ENCODE measurements at regions not wholly inside any gene's neighbourhood (a gene's known extent, or its start where the extent isn't known, plus 50 kb on each side); places are given as distances from the start of the nearest gene placed in this dataset.

GRCh38 chr15:66882251-66883020 is 180.4 kb downstream of the SMAD6 start:
- Histone ChIP-seq H3K4me3 (ENCODE audit: insufficient read depth in 1 of 2, low read depth in 1 of 2, low read length in 2 of 2) (no peak overlapping the region), H3K27ac (ENCODE audit: low read length, poor library complexity, severe bottlenecking) (peak overlapping the region; percentile 91), H2BK5ac (ENCODE audit: low read depth, low read length, poor library complexity, severe bottlenecking) (peak overlapping the region; percentile 21), H3K23ac (ENCODE audit: low read length in 2 of 2) (no peak overlapping the region), H2AFZ (ENCODE audit: low read depth, low read length) (no peak overlapping the region), H3K4ac (ENCODE audit: low read depth in 1 of 2, low read length in 2 of 2) (peak overlapping the region in 1 of 2 experiments; percentile 47), H3K9me3 (ENCODE audit: control insufficient read depth, low read length) (no peaks in the 10 kb centered on the region), H3K4me2 (ENCODE audit: low read length, poor library complexity, severe bottlenecking) (no peak overlapping the region), H3K79me1 (replicated peaks; ENCODE audit: low read length, poor library complexity, severe bottlenecking) (no peaks in the 10 kb centered on the region), H3K4me1 (ENCODE audit: control insufficient read depth, insufficient read depth, low read depth, low read length) (peaks cover 36% of the 10 kb centered on the region), H2BK12ac (ENCODE audit: low read length in 2 of 2) (peak overlapping the region; percentile 65 to 88), H4K91ac (ENCODE audit: low read length) (peak overlapping the region; percentile 71), H3K14ac (ENCODE audit: low read length in 2 of 2) (no peak overlapping the region), H2AK5ac (ENCODE audit: low read length, severe bottlenecking) (peak overlapping the region; percentile 95), H2BK120ac (ENCODE audit: low read depth, low read length) (no peak overlapping the region), H3K18ac (ENCODE audit: low read depth in 1 of 2, low read length in 2 of 2) (peak overlapping the region; percentile 8 to 90), H3K36me3 (ENCODE audit: control insufficient read depth in 1 of 2, insufficient read depth in 2 of 2, low read depth in 1 of 2, low read length in 2 of 2) (no peaks in the 10 kb centered on the region), H4K8ac (ENCODE audit: low read length) (no peak overlapping the region), H3K27me3 (ENCODE audit: control insufficient read depth in 1 of 2, insufficient read depth in 1 of 2, low read length in 2 of 2) (no peaks in the 10 kb centered on the region), H3K9ac (ENCODE audit: low read length) (peak overlapping the region; percentile 67), H2BK15ac (ENCODE audit: low read depth, poor library complexity, severe bottlenecking) (peak overlapping the region; percentile 76)
- DNase-seq = peak; percentile 72
- WGBS = 83% methylated on average over 11 of the region's 11 CpGs

- Histone ChIP-seq H2BK12ac (ENCODE audit: low read length in 2 of 2) (no peak overlapping the region), H3K14ac (ENCODE audit: low read length in 2 of 2) (no peak overlapping the region), H3K27ac (ENCODE audit: low read length, poor library complexity, severe bottlenecking) (peak overlapping the region; percentile 91), H3K27me3 (ENCODE audit: control insufficient read depth in 1 of 2, insufficient read depth in 1 of 2, low read length in 2 of 2) (no peaks in the 10 kb centered on the region), H3K4ac (ENCODE audit: low read depth in 1 of 2, low read length in 2 of 2) (no peak overlapping the region), H2BK15ac (ENCODE audit: low read depth, poor library complexity, severe bottlenecking) (no peak overlapping the region), H3K23ac (ENCODE audit: low read length in 2 of 2) (no peak overlapping the region), H3K4me3 (ENCODE audit: insufficient read depth in 1 of 2, low read depth in 1 of 2, low read length in 2 of 2) (no peak overlapping the region), H3K9ac (ENCODE audit: low read length) (peak overlapping the region; percentile 67), H3K18ac (ENCODE audit: low read depth in 1 of 2, low read length in 2 of 2) (no peak overlapping the region), H4K91ac (ENCODE audit: low read length) (no peak overlapping the region), H2AK5ac (ENCODE audit: low read length, severe bottlenecking) (no peak overlapping the region), H2BK5ac (ENCODE audit: low read depth, low read length, poor library complexity, severe bottlenecking) (no peak overlapping the region), H3K79me1 (replicated peaks; ENCODE audit: low read length, poor library complexity, severe bottlenecking) (no peaks in the 10 kb centered on the region), H3K9me3 (ENCODE audit: control insufficient read depth, low read length) (no peaks in the 10 kb centered on the region), H3K4me2 (ENCODE audit: low read length, poor library complexity, severe bottlenecking) (no peak overlapping the region), H2AFZ (ENCODE audit: low read depth, low read length) (no peak overlapping the region), H3K4me1 (ENCODE audit: control insufficient read depth, insufficient read depth, low read depth, low read length) (peaks cover 31% of the 10 kb centered on the region), H4K8ac (ENCODE audit: low read length) (no peak overlapping the region), H2BK120ac (ENCODE audit: low read depth, low read length) (no peak overlapping the region), H3K36me3 (ENCODE audit: control insufficient read depth in 1 of 2, insufficient read depth in 2 of 2, low read depth in 1 of 2, low read length in 2 of 2) (no peaks in the 10 kb centered on the region)
- 0% methylated on average over 10 of the region's 10 CpGs for WGBS
- peak; percentile 99 for DNase-seq
These were observed 181.4 kb downstream of the SMAD6 start for GRCh38 chr15:66883284-66883911.

GRCh38 chr15:66884115-66884622 is 181.2 kb upstream of the SMAD3 start:
- Histone ChIP-seq H3K27me3 (ENCODE audit: control insufficient read depth in 1 of 2, insufficient read depth in 1 of 2, low read length in 2 of 2) (no peaks in the 10 kb centered on the region), H4K91ac (ENCODE audit: low read length) (no peak overlapping the region), H2BK15ac (ENCODE audit: low read depth, poor library complexity, severe bottlenecking) (no peak overlapping the region), H3K23ac (ENCODE audit: low read length in 2 of 2) (no peak overlapping the region), H3K4ac (ENCODE audit: low read depth in 1 of 2, low read length in 2 of 2) (no peak overlapping the region), H3K18ac (ENCODE audit: low read depth in 1 of 2, low read length in 2 of 2) (no peak overlapping the region), H3K9me3 (ENCODE audit: control insufficient read depth, low read length) (peaks cover 1% of the 10 kb centered on the region), H3K36me3 (ENCODE audit: control insufficient read depth in 1 of 2, insufficient read depth in 2 of 2, low read depth in 1 of 2, low read length in 2 of 2) (no peaks in the 10 kb centered on the region), H2AK5ac (ENCODE audit: low read length, severe bottlenecking) (peak overlapping the region; percentile 8), H2AFZ (ENCODE audit: low read depth, low read length) (no peak overlapping the region), H3K4me2 (ENCODE audit: low read length, poor library complexity, severe bottlenecking) (no peak overlapping the region), H2BK120ac (ENCODE audit: low read depth, low read length) (no peak overlapping the region), H3K79me1 (replicated peaks; ENCODE audit: low read length, poor library complexity, severe bottlenecking) (no peaks in the 10 kb centered on the region), H3K14ac (ENCODE audit: low read length in 2 of 2) (no peak overlapping the region), H3K27ac (ENCODE audit: low read length, poor library complexity, severe bottlenecking) (peak overlapping the region; percentile 88), H3K4me3 (ENCODE audit: insufficient read depth in 1 of 2, low read depth in 1 of 2, low read length in 2 of 2) (no peak overlapping the region), H2BK12ac (ENCODE audit: low read length in 2 of 2) (no peak overlapping the region), H3K4me1 (ENCODE audit: control insufficient read depth, insufficient read depth, low read depth, low read length) (peaks cover 29% of the 10 kb centered on the region), H3K9ac (ENCODE audit: low read length) (peak overlapping the region; percentile 67), H4K8ac (ENCODE audit: low read length) (no peak overlapping the region), H2BK5ac (ENCODE audit: low read depth, low read length, poor library complexity, severe bottlenecking) (no peak overlapping the region)
- peak; percentile 8 for DNase-seq
- 91% methylated on average over 6 of the region's 8 CpGs for WGBS

GRCh38 chr15:66884661-66885237 is 180.7 kb upstream of the SMAD3 start:
- Histone ChIP-seq H2BK12ac (ENCODE audit: low read length in 2 of 2) (no peak overlapping the region), H3K4me2 (ENCODE audit: low read length, poor library complexity, severe bottlenecking) (no peak overlapping the region), H3K14ac (ENCODE audit: low read length in 2 of 2) (no peak overlapping the region), H3K23ac (ENCODE audit: low read length in 2 of 2) (no peak overlapping the region), H3K9me3 (ENCODE audit: control insufficient read depth, low read length) (peaks cover 6% of the 10 kb centered on the region), H3K27me3 (ENCODE audit: control insufficient read depth in 1 of 2, insufficient read depth in 1 of 2, low read length in 2 of 2) (no peaks in the 10 kb centered on the region), H3K79me1 (replicated peaks; ENCODE audit: low read length, poor library complexity, severe bottlenecking) (no peaks in the 10 kb centered on the region), H3K18ac (ENCODE audit: low read depth in 1 of 2, low read length in 2 of 2) (no peak overlapping the region), H3K9ac (ENCODE audit: low read length) (peak overlapping the region; percentile 67), H4K91ac (ENCODE audit: low read length) (no peak overlapping the region), H3K4ac (ENCODE audit: low read depth in 1 of 2, low read length in 2 of 2) (no peak overlapping the region), H4K8ac (ENCODE audit: low read length) (no peak overlapping the region), H2BK120ac (ENCODE audit: low read depth, low read length) (no peak overlapping the region), H3K4me1 (ENCODE audit: control insufficient read depth, insufficient read depth, low read depth, low read length) (peaks cover 29% of the 10 kb centered on the region), H2AFZ (ENCODE audit: low read depth, low read length) (no peak overlapping the region), H2BK5ac (ENCODE audit: low read depth, low read length, poor library complexity, severe bottlenecking) (no peak overlapping the region), H3K36me3 (ENCODE audit: control insufficient read depth in 1 of 2, insufficient read depth in 2 of 2, low read depth in 1 of 2, low read length in 2 of 2) (no peaks in the 10 kb centered on the region), H2BK15ac (ENCODE audit: low read depth, poor library complexity, severe bottlenecking) (peak overlapping the region; percentile 62), H3K27ac (ENCODE audit: low read length, poor library complexity, severe bottlenecking) (no peak overlapping the region), H2AK5ac (ENCODE audit: low read length, severe bottlenecking) (peak overlapping the region; percentile 73), H3K4me3 (ENCODE audit: insufficient read depth in 1 of 2, low read depth in 1 of 2, low read length in 2 of 2) (no peak overlapping the region)
- DNase-seq = no peak
- WGBS = 98% methylated on average over 5 of the region's 8 CpGs

All from mesenchymal stem cell (in vitro differentiated cells and primary cell).